A549 (cell line): ENCODE measurements at regions not wholly inside any gene's neighbourhood (a gene's known extent, or its start where the extent isn't known, plus 50 kb on each side); places are given as distances from the start of the nearest gene placed in this dataset.

Source experiments
- ATAC-seq, 2 experiments: fragments of 200-7000 bp in 1 of 2; fragments of >200 bp in 1 of 2; cut with Nextera tagmentation in 1 of 2; cut with Tn5 transposase in 1 of 2; 3 replicates each; pipeline versions ENCODE4 v1.8.0 to v1.9.1; 2018 to 2020; ENCODE audit warnings: mild to moderate bottlenecking in 1 of 2, moderate library complexity in 1 of 2
- CTCF ChIA-PET: fragments of 300-600 bp; sonication (Branson Sonifier 250); formaldehyde crosslinking; extraction: SDS; loops from one replicate; lab custom pipeline; 2021; ENCODE audit warnings: antibody characterized with exemption, inconsistent platforms; lab: Yijun Ruan, JAX
- POLR2A ChIA-PET: fragments of 350-600 bp; formaldehyde crosslinking; extraction: SDS; loops from one replicate; lab custom pipeline; 2021; ENCODE audit warnings: antibody characterized with exemption, inconsistent platforms; lab: Yijun Ruan, JAX
- DNase-seq, 2 experiments: peaks; one replicate each; pipeline versions ENCODE4 v3.0.0 to v3.0.0-alpha.2; 2011 to 2016; ENCODE audit warnings: low read depth in 1 of 2, low spot score in 1 of 2
- FAIRE-seq: peaks from 2 replicates; lab custom pipeline; 2011; peaks lifted over from hg19 to GRCh38; lab: Jason Lieb, UNC
- H3K27ac ChIP-seq, 2 experiments: fragments of >200 bp; sonication (Bioruptor Twin); formaldehyde crosslinking; 3 replicates each; pipeline ENCODE4 v1.5.1; 2016 to 2017
- H3K4me1 ChIP-seq: fragments of >200 bp; sonication (Bioruptor Twin); formaldehyde crosslinking; 3 replicates; pipeline ENCODE4 v1.6.1; 2016
- H3K4me2 ChIP-seq: fragments of >200 bp; sonication (Bioruptor Twin); formaldehyde crosslinking; 3 replicates; pipeline ENCODE4 v1.6.1; 2016
- H3K4me3 ChIP-seq: fragments of >200 bp; sonication (Bioruptor Twin); formaldehyde crosslinking; 3 replicates; pipeline ENCODE4 v1.5.1; 2016
- H3K9me3 ChIP-seq: fragments of >200 bp; sonication (Bioruptor Twin); formaldehyde crosslinking; 3 replicates; pipeline ENCODE4 v1.6.1; 2016
- CHD4 ChIP-seq: fragments of 200-600 bp; sonication (generic); IDR thresholded peaks from 2 replicates; pipeline ENCODE4 v1.6.1; 2016; ENCODE audit warnings: antibody characterized with exemption, mild to moderate bottlenecking, borderline replicate concordance
- EHF ChIP-seq: fragments of 250-450 bp; sonication (Bioruptor Pico); IDR thresholded peaks from 2 replicates; pipeline ENCODE4 v1.5.0; 2020; ENCODE audit warnings: mild to moderate bottlenecking
- EHMT2 ChIP-seq: fragments of 200-600 bp; sonication (generic); IDR thresholded peaks from 2 replicates; pipeline ENCODE4 v1.6.1; 2016; ENCODE audit warnings: antibody characterized with exemption, low read depth, mild to moderate bottlenecking, moderate library complexity
- EP300 ChIP-seq, 2 experiments: fragments of >200 bp; sonication (Bioruptor Twin); formaldehyde crosslinking; IDR thresholded peaks; 2 replicates in 1 of 2; 3 replicates in 1 of 2; pipeline ENCODE4 v1.6.1; 2016 to 2017
- ESRRA ChIP-seq: fragments of 150-350 bp; IDR thresholded peaks from 2 replicates; pipeline ENCODE4 v1.6.1; 2014; ENCODE audit warnings: mild to moderate bottlenecking, low read length, borderline replicate concordance
- FOSB ChIP-seq: fragments of 250-450 bp; sonication (Bioruptor Pico); IDR thresholded peaks from 2 replicates; pipeline ENCODE4 v1.5.0; 2020; ENCODE audit warnings: mild to moderate bottlenecking, moderate library complexity
- FOXS1 ChIP-seq: fragments of 250-450 bp; sonication (Bioruptor Pico); IDR thresholded peaks from 2 replicates; pipeline ENCODE4 v1.5.0; 2020; ENCODE audit warnings: mild to moderate bottlenecking, moderate library complexity
- GATA3 ChIP-seq: IDR thresholded peaks from 2 replicates; pipeline ENCODE4 v1.6.1; 2012; ENCODE audit warnings: borderline replicate concordance
- HDAC2 ChIP-seq: fragments of 200-600 bp; sonication (generic); IDR thresholded peaks from 2 replicates; pipeline ENCODE4 v1.6.1; 2016
- HEYL ChIP-seq: fragments of 250-450 bp; sonication (Bioruptor Pico); IDR thresholded peaks from 2 replicates; pipeline ENCODE4 v1.8.0; 2021; ENCODE audit warnings: mild to moderate bottlenecking, moderate library complexity
- HOXB13 ChIP-seq: fragments of 250-450 bp; sonication (Bioruptor Pico); IDR thresholded peaks from 2 replicates; pipeline ENCODE4 v1.5.0; 2020; ENCODE audit warnings: low read depth, mild to moderate bottlenecking, moderate library complexity
- JUN ChIP-seq, 2 experiments: fragments of >200 bp; sonication (Bioruptor Twin); formaldehyde crosslinking; IDR thresholded peaks; 2 replicates in 1 of 2; 3 replicates in 1 of 2; pipeline ENCODE4 v1.6.1; 2016 to 2017
- KDM1A ChIP-seq: fragments of 200-600 bp; sonication (generic); IDR thresholded peaks from 2 replicates; pipeline ENCODE4 v1.6.1; 2016; ENCODE audit warnings: low read depth, mild to moderate bottlenecking
- MAFK ChIP-seq: fragments of 450-650 bp; IDR thresholded peaks from 2 replicates; pipeline ENCODE4 v1.6.1; 2014; ENCODE audit not compliant: partially characterized antibody
- NR3C1 ChIP-seq: fragments of >200 bp; sonication (Bioruptor Twin); formaldehyde crosslinking; IDR thresholded peaks from 3 replicates; pipeline ENCODE4 v1.6.1; 2017
- PHF8 ChIP-seq: fragments of 200-600 bp; sonication (generic); IDR thresholded peaks from 2 replicates; pipeline ENCODE4 v1.6.1; 2016; ENCODE audit warnings: low read depth, mild to moderate bottlenecking, antibody characterized with exemption, moderate library complexity, borderline replicate concordance
- RAD21 ChIP-seq, 2 experiments: fragments of >200 bp in 1 of 2; sonication (Bioruptor Twin) in 1 of 2; formaldehyde crosslinking in 1 of 2; IDR thresholded peaks in 1 of 2; conservative IDR thresholded peaks in 1 of 2; 2 replicates in 1 of 2; 3 replicates in 1 of 2; pipeline ENCODE4 v1.6.1; 2012 to 2018; ENCODE audit warnings: inconsistent platforms in 1 of 2
- RARB ChIP-seq: fragments of 250-450 bp; sonication (Bioruptor Pico); IDR thresholded peaks from 2 replicates; pipeline ENCODE4 v1.8.0; 2021; ENCODE audit warnings: mild to moderate bottlenecking, moderate library complexity
- RFX5 ChIP-seq: fragments of 450-650 bp; IDR thresholded peaks from 2 replicates; pipeline ENCODE4 v1.7.1; 2014; ENCODE audit warnings: antibody characterized with exemption, mild to moderate bottlenecking, moderate library complexity
- RNF2 ChIP-seq: fragments of 200-600 bp; sonication (generic); IDR thresholded peaks from 2 replicates; pipeline ENCODE4 v1.6.1; 2016; ENCODE audit warnings: low read depth, mild to moderate bottlenecking, antibody characterized with exemption, moderate library complexity, borderline replicate concordance
- SMC3 ChIP-seq: fragments of >200 bp; sonication (Bioruptor Twin); formaldehyde crosslinking; IDR thresholded peaks from 3 replicates; pipeline ENCODE4 v1.6.1; 2018; ENCODE audit warnings: inconsistent platforms
- SREBF2 ChIP-seq: fragments of 450-650 bp; IDR thresholded peaks from 2 replicates; pipeline ENCODE4 v1.6.1; 2014; ENCODE audit warnings: mild to moderate bottlenecking, moderate library complexity
- TP53 ChIP-seq: fragments of 250-450 bp; sonication (Bioruptor Pico); IDR thresholded peaks from 2 replicates; pipeline ENCODE4 v1.5.0; 2021; ENCODE audit warnings: mild to moderate bottlenecking, moderate library complexity
- ZFP36 ChIP-seq: fragments of 450-650 bp; IDR thresholded peaks from 2 replicates; pipeline ENCODE4 v1.6.1; 2014; ENCODE audit warnings: borderline replicate concordance; ENCODE audit not compliant: partially characterized antibody
- WGBS: methylation state at CpG from one replicate; pipeline ENCODE4 v1.1.6; 2017; ENCODE audit errors: missing lambda C conversion rate; 5-methylcytosine and 5-hydroxymethylcytosine counted together
- TF ChIP-seq, protein P1 (sequence below): fragments of 150-350 bp; IDR thresholded peaks from 2 replicates; pipeline ENCODE4 v1.6.1; 2014; ENCODE audit warnings: low read depth, mild to moderate bottlenecking, low read length
- TF ChIP-seq, protein P2 (sequence below): fragments of >200 bp; sonication (Bioruptor Twin); formaldehyde crosslinking; IDR thresholded peaks from 2 replicates; pipeline ENCODE4 v1.6.1; 2016

GRCh38 chr18:10330428-10330827 lies 124.0 kb upstream of the APCDD1 start:
- DNase-seq (no peak), FAIRE-seq (no peak), ATAC-seq (no peak)
- Histone ChIP-seq H3K4me3 (no peak overlapping the region), H3K4me2 (no peak overlapping the region), H3K4me1 (no peaks in the 10 kb centered on the region), H3K27ac (no peak overlapping the region), H3K9me3 (no peaks in the 10 kb centered on the region)
- POLR2A ChIA-PET, result no interaction called here
- 30% methylated on average over 5 of the region's 5 CpGs for WGBS
- CTCF ChIA-PET, result interaction anchor here (1.4 kb wide), 1 partner anchor 9 kb away, joined by 3 read pairs; no protein-coding TSS in a partner anchor
- no peak for TF ChIP-seq EHMT2

DNA sequence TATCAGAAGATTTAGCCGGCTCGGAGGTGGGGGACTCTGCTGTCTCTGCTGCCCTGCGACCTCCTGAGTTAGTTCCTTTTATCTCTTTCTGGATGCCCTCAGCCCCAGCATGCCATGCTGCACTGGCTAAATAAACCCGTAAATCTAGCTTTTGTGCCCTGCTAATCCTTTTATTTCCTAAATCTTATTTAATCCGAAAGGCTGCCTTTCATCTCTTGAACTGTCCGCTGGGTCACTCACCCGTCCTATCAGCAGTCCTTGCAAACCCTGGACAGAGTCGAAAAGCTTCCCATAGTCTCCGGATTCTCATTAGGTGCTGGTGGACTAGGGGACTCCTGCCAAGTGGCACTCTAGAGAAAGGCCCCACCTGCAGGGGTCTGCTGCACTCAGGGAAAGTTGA lies 122.0 kb upstream of the APCDD1 start:
- H3K4me2 ChIP-seq, result no peak overlapping the region
- H3K9me3 ChIP-seq, result no peaks in the 10 kb centered on the region
- no peak for DNase-seq
- POLR2A ChIA-PET, result no interaction called here
- H3K4me3 ChIP-seq, result no peak overlapping the region
- 52% methylated on average over 7 of the region's 9 CpGs for WGBS
- H3K27ac ChIP-seq, result no peak overlapping the region
- no peak for TF ChIP-seq HDAC2
- TF ChIP-seq HOXB13 (CRISPR knock-in tag), result no peak
- no peak for TF ChIP-seq GATA3
- no peak for TF ChIP-seq MAFK
- no peak for TF ChIP-seq CHD4
- TF ChIP-seq FOSB (CRISPR knock-in tag), result no peak
- TF ChIP-seq, protein P1, sequence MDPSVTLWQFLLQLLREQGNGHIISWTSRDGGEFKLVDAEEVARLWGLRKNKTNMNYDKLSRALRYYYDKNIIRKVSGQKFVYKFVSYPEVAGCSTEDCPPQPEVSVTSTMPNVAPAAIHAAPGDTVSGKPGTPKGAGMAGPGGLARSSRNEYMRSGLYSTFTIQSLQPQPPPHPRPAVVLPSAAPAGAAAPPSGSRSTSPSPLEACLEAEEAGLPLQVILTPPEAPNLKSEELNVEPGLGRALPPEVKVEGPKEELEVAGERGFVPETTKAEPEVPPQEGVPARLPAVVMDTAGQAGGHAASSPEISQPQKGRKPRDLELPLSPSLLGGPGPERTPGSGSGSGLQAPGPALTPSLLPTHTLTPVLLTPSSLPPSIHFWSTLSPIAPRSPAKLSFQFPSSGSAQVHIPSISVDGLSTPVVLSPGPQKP, result no peak
- no peak for TF ChIP-seq PHF8
- TF ChIP-seq, all 56 proteins: peak for 0
- no peaks in the 10 kb centered on the region for H3K4me1 ChIP-seq
- CTCF ChIA-PET, result interaction anchor here (1.2 kb wide), 1 partner anchor 28 kb away, joined by 3 read pairs; no protein-coding TSS in a partner anchor
- ATAC-seq (no peak), FAIRE-seq (no peak)

DNA sequence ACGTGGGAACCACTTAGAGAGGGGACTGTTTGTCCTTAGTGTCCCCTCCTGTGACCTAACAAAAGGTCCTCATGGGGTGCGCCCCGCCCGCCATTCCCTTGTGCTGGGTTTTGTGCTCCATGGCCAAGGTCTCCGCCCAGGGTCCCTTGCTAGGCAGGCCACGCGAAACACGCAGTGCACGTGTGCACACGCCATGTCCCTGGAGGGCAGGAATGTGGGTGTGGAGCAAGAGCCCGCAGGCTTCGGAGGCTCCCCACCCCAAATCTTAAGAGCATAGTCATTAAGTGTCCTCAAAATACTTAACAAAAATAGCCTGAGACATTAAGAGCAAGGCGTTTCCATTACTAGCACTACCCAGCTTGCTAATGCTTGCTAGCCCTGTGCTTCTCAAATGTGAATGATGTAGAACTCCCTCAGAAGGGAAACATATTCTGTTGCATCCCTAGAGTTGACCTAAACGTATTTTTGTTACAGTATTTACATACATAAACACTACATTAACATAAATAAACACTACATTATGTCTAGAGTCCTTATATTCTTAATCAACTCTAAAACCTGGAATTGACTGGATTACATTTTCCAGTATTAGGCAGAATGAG lies 117.6 kb upstream of the APCDD1 start:
- no peak for TF ChIP-seq HEYL (CRISPR knock-in tag)
- TF ChIP-seq TP53 (CRISPR knock-in tag), result no peak
- no peak for TF ChIP-seq HOXB13 (CRISPR knock-in tag)
- TF ChIP-seq RFX5, result no peak
- no peak for TF ChIP-seq SMC3
- TF ChIP-seq JUN (IDR thresholded peaks at IDR 0.05), result no peak
- no peak for TF ChIP-seq ESRRA
- no peak for TF ChIP-seq RARB (CRISPR knock-in tag)
- no peak for TF ChIP-seq SREBF2
- TF ChIP-seq ZFP36, result no peak
- no peak for TF ChIP-seq NR3C1
- no peak for TF ChIP-seq RAD21 (conservative IDR thresholded peaks at IDR 0.05 in 1 of 2, IDR thresholded peaks at IDR 0.05 in 1 of 2)
- TF ChIP-seq KDM1A, result no peak
- TF ChIP-seq RNF2, result no peak
- TF ChIP-seq EHMT2, result no peak
- no peak for TF ChIP-seq PHF8
- TF ChIP-seq EP300 (IDR thresholded peaks at IDR 0.05), result no peak
- TF ChIP-seq EHF, result no peak
- TF ChIP-seq, protein P2, sequence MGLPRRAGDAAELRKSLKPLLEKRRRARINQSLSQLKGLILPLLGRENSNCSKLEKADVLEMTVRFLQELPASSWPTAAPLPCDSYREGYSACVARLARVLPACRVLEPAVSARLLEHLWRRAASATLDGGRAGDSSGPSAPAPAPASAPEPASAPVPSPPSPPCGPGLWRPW, result no peak
- TF ChIP-seq FOXS1 (CRISPR knock-in tag), result no peak
- Histone ChIP-seq H3K4me1 (no peaks in the 10 kb centered on the region), H3K4me2 (no peak overlapping the region), H3K27ac (no peak overlapping the region), H3K9me3 (no peaks in the 10 kb centered on the region), H3K4me3 (no peak overlapping the region)
- CTCF ChIA-PET, result no interaction called here
- ATAC-seq (no peak), DNase-seq (no peak), FAIRE-seq (no peak)
- POLR2A ChIA-PET, result no interaction called here
- whole genome bisulfite sequencing, result 56% methylated on average over 14 of the region's 14 CpGs
